Skin epidermis (tissue), 12 donors: ENCODE measurements at regions not wholly inside any gene's neighbourhood (a gene's known extent, or its start where the extent isn't known, plus 50 kb on each side); places are given as distances from the start of the nearest gene placed in this dataset.
"Not testable (repeated sequence)": the region's sequence is repeated elsewhere in the genome, so short reads cannot be mapped to it uniquely, and the experiment has no call there.

Source experiments
- H3K27ac ChIP-seq, 21 experiments: fragments of 200-600 bp; sonication (generic) in 11 of 21; one replicate each; pipeline ENCODE4 v1.5.0; 2020; ENCODE audit warnings: mild to moderate bottlenecking in 3 of 21, inconsistent platforms in 2 of 21, moderate library complexity in 2 of 21
- H3K4me3 ChIP-seq, 7 experiments: fragments of 200-600 bp; sonication (generic) in 2 of 7; one replicate each; pipeline ENCODE4 v1.5.0; 2020; ENCODE audit warnings: inconsistent platforms in 2 of 7, mild to moderate bottlenecking in 2 of 7, moderate library complexity in 1 of 7

- no peak overlapping the region for H3K4me3 ChIP-seq
These were observed 91.4 kb upstream of the RANBP6 start for GRCh38 chr9:6106711-6107339.

DNA sequence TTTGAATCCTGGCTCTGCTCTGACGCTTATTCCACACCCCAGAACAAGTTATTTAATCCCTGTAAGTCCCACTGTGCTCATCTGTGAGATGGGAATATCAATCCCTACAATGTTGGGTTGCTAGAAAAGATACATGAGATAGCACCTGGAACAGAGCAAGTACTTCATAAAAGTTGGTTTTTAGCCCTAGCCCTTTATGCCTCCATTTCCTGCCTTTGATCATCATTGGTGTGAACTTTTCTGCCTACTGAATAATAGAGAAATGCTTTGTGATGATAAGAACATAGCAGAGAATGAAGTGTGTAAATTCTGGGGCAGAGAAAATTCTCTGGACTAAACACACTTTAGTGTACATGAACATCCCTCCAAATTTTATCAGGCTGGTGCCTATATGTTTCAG, 90.3 kb upstream of the RANBP6 start:
- Histone ChIP-seq H3K27ac (no peak overlapping the region), H3K4me3 (no peak overlapping the region)

More at GRCh38 chr9:6106711-6107339, 91.4 kb upstream of the RANBP6 start:
- peak overlapping the region in 7 of 21 experiments; percentile 8 to 71 (median 31) for H3K27ac ChIP-seq

GRCh38 chr9:6104406-6104805, 89.0 kb upstream of the RANBP6 start:
- H3K4me3 ChIP-seq, H3K27ac ChIP-seq: not testable (repeated sequence)

DNA sequence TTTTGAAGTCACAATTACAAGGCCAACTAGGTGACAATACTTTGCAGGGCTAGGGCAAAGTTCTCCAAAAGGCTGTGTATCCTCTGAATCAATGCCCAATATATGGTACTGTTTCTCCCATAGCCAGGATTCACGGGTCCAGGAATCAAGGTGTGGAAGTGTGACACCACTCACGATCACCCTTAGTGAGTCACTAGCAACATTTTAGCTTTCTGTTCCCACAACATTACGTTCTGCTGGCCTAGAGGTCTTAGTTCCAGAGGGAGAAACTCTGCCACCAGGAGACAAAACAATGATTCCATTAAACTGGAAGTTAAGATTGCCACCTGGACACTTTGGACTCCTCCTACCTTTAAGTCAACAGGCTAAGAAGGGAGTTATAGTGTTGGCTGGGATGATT, 88.5 kb upstream of the RANBP6 start:
- H3K4me3 ChIP-seq, H3K27ac ChIP-seq: not testable (repeated sequence)

DNA sequence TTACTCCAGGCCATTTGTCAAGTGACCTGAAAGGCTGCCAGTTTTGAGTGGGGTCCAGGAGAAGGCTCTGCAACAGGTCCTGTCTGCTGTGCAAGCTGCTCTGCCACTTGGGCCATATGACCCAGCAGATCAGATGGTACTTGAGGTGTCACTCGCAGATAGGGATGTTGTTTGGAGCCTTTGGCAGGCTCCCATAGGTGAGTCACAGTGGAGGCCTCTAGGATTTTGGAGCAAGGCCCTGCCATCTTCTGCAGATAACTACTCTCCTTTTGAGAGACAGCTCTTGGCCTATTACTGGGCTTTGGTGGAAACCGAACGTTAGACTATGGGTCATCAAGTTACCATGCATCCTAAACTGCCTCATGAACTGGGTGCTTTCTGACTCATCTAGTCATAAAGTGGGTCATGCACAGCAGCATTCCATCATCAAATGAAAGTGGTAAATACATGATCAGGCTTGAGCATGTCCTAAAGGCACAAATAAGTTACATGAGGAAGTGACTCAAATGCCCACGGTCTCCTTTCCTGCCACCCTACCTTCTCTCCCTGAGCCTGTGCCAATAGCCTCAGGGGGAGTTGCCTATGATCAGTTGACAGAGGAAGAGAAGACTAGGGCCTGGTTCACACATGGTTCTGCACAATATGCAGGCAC, 87.0 kb upstream of the RANBP6 start:
- H3K4me3 ChIP-seq, H3K27ac ChIP-seq: not testable (repeated sequence)

DNA sequence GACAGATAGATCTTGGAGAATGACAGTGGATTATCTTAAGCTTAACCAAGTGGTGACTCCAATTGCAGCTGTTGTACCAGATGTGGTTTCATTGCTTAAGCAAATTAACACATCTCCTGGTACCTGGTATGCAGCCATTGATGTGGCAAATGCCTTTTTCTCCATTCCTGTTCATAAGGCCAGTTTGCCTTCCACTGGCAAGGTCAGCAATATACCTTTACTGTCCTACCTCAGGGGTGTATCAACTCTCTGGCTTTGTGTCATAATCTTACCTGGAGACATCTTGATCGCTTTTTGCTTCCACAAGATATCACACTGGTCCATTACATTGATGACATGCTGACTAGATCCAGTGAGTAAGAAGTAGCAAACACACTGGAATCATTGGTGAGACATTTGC, 86.3 kb upstream of the RANBP6 start:
- H3K27ac ChIP-seq, H3K4me3 ChIP-seq: not testable (repeated sequence)

DNA sequence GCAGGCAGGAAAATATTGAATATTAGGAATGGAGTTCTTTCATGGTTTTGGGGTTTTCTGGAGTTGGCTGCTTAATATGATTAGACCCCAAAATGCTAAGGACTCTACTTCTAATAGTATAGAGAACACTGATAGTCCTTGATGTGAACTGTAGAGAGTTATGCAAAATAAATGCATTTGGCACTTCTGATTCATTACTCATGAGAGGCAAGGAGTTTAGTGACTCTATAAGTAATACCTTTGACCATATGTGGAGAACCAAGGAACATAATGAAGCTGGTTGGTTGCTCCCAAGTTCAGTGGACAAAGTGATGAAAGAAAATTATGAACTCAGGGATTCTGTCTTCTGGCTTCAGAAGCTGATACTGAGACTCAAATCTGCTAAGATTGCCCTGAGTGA, 83.9 kb upstream of the RANBP6 start:
- not testable (repeated sequence) for H3K27ac ChIP-seq, H3K4me3 ChIP-seq

DNA sequence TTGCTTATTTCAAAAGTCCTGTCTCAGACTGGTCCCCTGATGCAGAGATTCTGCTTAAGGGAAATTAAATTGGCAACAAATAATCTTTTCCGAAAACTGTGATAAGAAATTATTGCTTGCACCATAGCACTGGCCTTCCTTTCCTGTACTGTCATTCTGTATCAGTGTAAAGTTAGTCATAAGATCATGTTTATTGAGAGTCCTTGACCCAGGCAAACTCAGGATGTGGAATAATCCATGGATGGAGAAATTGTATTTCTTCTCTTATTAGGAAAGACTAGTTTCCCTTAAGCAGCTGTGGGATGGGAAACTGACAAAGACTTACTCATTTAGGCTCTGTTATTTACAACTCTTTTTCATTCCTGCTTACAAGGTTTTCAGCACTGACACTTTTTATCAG, 83.0 kb upstream of the RANBP6 start:
- Histone ChIP-seq H3K27ac (no peak overlapping the region), H3K4me3 (no peak overlapping the region)

GRCh38 chr9:6096821-6097220, 81.4 kb upstream of the RANBP6 start:
- Histone ChIP-seq H3K4me3 (no peak overlapping the region), H3K27ac (no peak overlapping the region)

DNA sequence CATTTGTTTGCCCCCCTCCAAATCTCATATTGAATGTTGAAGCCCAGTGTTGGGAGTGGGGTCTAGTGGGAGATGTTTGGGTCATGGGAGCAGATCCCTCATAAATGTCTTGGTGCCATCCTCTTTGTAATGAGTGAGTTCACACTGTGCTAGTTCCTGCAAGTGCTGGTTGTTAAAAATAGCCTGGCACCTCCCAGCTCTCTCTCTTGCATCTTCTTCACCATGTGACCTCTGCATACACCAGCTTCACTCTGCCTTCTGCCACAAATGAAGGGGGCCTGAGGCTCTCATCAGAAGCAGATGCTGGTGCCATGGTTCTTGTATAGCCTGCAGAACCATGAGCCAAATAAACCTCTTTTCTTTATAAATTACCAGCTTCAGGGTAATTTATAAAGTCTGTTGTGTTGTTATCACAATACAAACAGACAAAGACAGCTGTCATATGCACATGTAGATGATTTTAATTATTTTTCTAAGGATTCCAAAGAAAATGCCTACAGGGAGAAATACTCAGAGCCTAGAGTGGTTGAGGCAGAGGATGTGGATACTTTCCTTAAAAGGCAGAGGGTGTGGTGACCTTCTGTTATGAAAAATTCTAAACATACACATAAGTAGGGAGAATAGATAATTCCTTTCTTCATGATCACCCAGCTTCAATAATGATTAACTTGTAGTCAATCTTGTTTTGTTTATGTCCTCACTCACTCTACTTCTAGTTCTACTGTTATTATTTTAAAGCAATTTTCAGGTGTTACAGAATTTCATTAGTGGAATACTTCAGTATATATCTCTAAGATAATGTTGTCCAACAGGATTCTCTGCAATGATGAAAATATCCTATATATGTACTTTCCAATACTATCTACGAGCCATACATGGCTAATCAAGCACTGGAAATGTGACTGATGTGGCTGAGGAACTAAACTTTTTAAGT, 75.1 kb upstream of the RANBP6 start:
- H3K4me3 ChIP-seq, result no peak overlapping the region
- H3K27ac ChIP-seq, result no peak overlapping the region

DNA sequence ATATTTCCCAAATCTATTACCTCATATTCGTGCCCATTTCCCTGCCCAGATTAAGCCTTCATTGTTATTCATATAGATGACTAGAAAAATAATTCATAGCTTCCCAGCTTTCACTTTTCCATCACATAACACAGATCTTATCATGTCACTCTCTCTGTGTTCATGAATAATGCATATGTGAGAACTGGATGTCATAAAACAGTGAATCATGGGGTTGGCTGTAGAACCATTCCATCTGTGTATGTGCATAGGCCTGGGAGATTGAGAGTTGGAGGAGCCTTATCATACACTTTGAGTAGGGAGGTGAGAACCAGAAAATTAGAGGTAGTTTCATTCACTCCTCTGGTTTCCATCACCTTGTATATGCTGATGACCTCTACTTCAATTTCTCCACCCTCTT, 73.9 kb upstream of the RANBP6 start:
- no peak overlapping the region for H3K27ac ChIP-seq
- H3K4me3 ChIP-seq, result no peak overlapping the region

DNA sequence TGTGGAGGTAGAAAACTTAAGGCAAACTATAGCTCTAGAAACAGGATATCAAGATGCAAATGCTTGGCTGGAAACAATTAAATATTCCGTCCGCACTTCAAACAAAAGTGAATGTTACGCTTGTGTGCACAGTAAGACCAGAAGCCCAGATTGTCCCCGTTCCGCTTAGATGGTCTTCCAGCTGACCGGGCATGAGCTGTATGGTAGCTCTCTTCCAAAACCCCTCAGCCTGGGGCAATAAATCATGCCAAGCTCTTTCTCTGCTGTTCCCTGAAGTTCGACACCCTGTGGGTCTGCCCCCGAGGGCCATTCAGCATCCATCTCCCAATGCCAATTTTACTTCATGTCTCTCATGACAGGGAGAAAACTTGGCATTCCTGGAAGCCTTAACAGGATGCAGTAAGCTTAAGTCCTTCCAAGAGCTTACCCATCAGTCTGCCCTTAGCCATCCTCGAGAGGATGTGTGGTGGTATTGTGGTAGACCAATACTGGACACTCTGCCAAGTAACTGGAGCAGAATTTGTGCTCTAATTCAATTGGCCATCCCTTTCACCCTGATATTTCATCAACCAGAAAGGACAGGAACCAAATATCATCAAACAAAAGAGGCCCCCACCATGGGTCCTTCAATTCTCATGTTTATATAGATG, 70.7 kb upstream of the RANBP6 start:
- Histone ChIP-seq H3K4me3 (no peak overlapping the region), H3K27ac (no peak overlapping the region)

DNA sequence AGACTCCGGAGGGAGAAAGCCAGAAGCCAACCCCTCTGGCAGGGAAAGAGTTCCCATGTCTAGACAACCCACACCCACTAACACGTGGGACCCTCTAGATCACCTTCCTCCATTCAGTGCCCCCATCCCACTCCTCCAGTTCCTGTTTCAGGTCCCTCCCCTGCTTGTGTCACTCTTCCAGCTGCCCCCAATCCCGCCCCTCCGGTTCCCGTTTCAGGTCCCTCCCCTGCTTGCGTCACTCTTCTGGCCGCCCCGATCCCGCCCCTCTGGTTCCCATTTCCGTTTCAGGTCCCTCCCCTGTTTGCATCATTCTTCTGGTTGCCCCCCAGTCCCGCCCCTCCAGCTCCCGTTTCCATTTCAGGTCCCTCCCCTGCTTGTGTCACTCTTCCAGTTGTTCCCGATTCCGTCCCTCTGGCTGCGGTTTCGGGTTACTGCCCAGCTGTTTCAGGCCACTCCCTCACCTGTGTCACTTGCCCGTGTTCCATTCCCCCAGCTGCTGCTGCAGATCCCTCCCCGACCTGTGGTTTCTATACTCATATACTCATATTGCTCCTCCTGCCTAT, 64.8 kb upstream of the RANBP6 start:
- peak overlapping the region; percentile 1 to 47 (median 26) for H3K4me3 ChIP-seq
- peak overlapping the region in 14 of 21 experiments; percentile 6 to 79 (median 58) for H3K27ac ChIP-seq

- Histone ChIP-seq H3K27ac (peak overlapping the region in 5 of 21 experiments; percentile 3 to 69 (median 61)), H3K4me3 (peak overlapping the region in 4 of 7 experiments; percentile 25 to 47 (median 34))
These were observed 64.0 kb upstream of the RANBP6 start for GRCh38 chr9:6079386-6079785.

DNA sequence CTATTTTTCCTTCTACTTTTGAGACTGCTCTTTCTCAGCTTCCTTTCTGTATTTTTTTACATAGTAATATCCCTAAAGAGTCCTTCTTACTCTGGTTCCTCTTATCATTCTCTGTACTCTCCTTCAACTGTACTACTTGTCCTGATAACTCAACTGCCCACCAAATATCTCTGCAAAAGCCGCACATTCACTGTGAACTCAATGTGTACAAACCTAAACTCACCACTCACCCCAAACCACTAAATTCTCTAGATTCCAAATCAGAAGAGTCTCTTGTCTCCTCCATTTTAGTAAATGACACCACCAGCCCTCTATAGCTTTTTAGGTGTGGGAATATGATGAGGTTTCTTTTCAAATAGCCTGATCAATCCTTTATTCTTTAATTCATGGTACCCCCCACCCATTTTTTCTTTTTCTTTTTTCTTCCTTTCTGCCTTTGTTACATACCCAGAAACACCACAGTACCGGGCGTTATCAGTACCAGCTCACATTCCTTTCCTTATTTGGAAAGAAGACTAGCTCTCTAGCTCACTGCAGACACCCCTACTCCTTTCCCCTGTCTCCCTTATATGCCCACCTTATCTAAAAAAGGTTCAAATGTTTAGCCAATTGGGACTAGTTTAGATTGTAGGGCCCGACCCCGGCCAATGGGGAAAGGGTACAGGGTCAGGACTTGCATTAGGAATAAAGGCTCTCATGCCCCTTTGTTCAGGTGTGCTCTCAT, 63.1 kb upstream of the RANBP6 start:
- Histone ChIP-seq H3K4me3 (no peak overlapping the region), H3K27ac (no peak overlapping the region)

- Histone ChIP-seq H3K27ac (no peak overlapping the region), H3K4me3 (no peak overlapping the region)
These were observed 61.4 kb upstream of the RANBP6 start for GRCh38 chr9:6076851-6077250.

DNA sequence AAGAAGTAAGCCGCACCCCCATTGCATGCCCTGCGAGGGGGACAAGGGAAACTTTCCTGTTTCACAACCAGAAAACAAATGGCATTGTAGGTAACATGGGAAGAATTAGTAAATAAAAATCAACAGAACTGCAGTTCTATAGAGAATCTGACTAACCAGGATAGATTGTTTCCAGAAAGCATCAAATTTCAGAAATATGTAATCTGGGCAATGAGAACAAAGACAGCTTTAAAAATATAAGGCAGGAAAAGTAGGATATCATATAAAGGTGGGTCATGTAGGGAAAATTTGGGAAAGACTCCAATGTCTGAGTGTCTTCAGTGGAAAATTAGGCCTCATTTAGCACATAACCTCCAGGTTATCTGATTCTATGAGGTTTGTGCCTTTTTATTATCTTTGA, 58.3 kb upstream of the RANBP6 start:
- no peak overlapping the region for H3K27ac ChIP-seq
- no peak overlapping the region for H3K4me3 ChIP-seq

DNA sequence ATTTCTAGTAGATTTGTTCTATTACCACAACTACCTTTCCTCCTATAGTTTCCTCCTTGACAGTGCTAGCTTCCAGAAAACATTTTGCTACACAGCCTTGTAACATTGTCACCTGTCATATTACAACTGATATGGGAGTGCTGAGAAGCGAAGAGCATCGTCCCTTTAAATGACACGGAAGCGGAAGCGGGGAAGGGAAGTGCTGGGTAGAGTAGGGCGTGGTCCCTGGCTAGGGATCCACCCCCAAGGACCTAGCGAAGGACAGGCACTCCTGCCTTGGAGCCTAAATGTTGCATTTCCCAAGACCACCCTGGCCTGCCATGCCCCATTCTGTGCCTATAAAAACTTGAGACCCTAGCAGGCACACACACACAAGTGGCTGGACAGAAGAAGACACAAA, 57.4 kb upstream of the RANBP6 start:
- no peak overlapping the region for H3K4me3 ChIP-seq
- H3K27ac ChIP-seq, result no peak overlapping the region

GRCh38 chr9:6072453-6072852, 57.0 kb upstream of the RANBP6 start:
- H3K27ac ChIP-seq, result no peak overlapping the region
- H3K4me3 ChIP-seq, result no peak overlapping the region
